Neural crest cell (in vitro differentiated cells): ENCODE measurements at regions not wholly inside any gene's neighbourhood (a gene's known extent, or its start where the extent isn't known, plus 50 kb on each side); places are given as distances from the start of the nearest gene placed in this dataset.

Source experiments
- DNase-seq: peaks from one replicate; pipeline ENCODE4 v3.0.0; 2021; ENCODE audit warnings: low read depth, mixed read lengths, low spot score
- H3K27ac Mint-ChIP-seq: one replicate; pipeline ENCODE4 v1.8.0; 2021; ENCODE audit warnings: mild to moderate bottlenecking, mixed read lengths; ENCODE audit not compliant: unreplicated experiment
- H3K27me3 Mint-ChIP-seq: 2 replicates; pipeline ENCODE4 v1.8.0; 2021; ENCODE audit warnings: low read depth, mild to moderate bottlenecking, mixed read lengths
- H3K36me3 Mint-ChIP-seq: 2 replicates; pipeline ENCODE4 v1.8.0; 2021; ENCODE audit warnings: low read depth, mild to moderate bottlenecking, mixed read lengths
- H3K4me1 Mint-ChIP-seq: 2 replicates; pipeline ENCODE4 v1.8.0; 2021; ENCODE audit warnings: mixed read lengths
- H3K4me3 Mint-ChIP-seq: one replicate; pipeline ENCODE4 v1.8.0; 2021; ENCODE audit warnings: mild to moderate bottlenecking, mixed read lengths
- H3K9me3 Mint-ChIP-seq: 2 replicates; pipeline ENCODE4 v1.8.0; 2021; ENCODE audit warnings: mixed read lengths
- CTCF ChIP-seq: fragments of 200-600 bp; sonication (generic); conservative IDR thresholded peaks from 2 replicates; pipeline ENCODE4 v1.5.0; 2021; ENCODE audit warnings: antibody characterized with exemption, mild to moderate bottlenecking

- Mint-ChIP-seq H3K4me3 (no peak overlapping the region), H3K9me3 (peaks cover 3% of the 10 kb centered on the region), H3K27ac (no peak overlapping the region), H3K4me1 (no peaks in the 10 kb centered on the region), H3K27me3 (no peaks in the 10 kb centered on the region), H3K36me3 (no peaks in the 10 kb centered on the region)
- no peak for DNase-seq
- no peak for TF ChIP-seq CTCF
Observed at GRCh38 chr5:52597625-52598024, 190.1 kb upstream of the ITGA1 start.

GRCh38 chr5:52598968-52599367, 188.7 kb upstream of the ITGA1 start:
- no peaks in the 10 kb centered on the region for H3K36me3 Mint-ChIP-seq
- no peak for DNase-seq
- no peak for TF ChIP-seq CTCF
- H3K4me1 Mint-ChIP-seq = no peaks in the 10 kb centered on the region
- H3K4me3 Mint-ChIP-seq = no peak overlapping the region
- H3K9me3 Mint-ChIP-seq = no peaks in the 10 kb centered on the region
- no peak overlapping the region for H3K27ac Mint-ChIP-seq
- H3K27me3 Mint-ChIP-seq = no peaks in the 10 kb centered on the region

GRCh38 chr5:52603778-52604554, 183.8 kb upstream of the ITGA1 start:
- no peaks in the 10 kb centered on the region for H3K36me3 Mint-ChIP-seq
- H3K9me3 Mint-ChIP-seq = peaks cover 2% of the 10 kb centered on the region
- no peak for DNase-seq
- H3K4me1 Mint-ChIP-seq = peaks cover 5% of the 10 kb centered on the region
- no peak overlapping the region for H3K4me3 Mint-ChIP-seq
- no peak for TF ChIP-seq CTCF
- H3K27me3 Mint-ChIP-seq = no peaks in the 10 kb centered on the region
- H3K27ac Mint-ChIP-seq = no peak overlapping the region

- peaks cover 5% of the 10 kb centered on the region for H3K4me1 Mint-ChIP-seq
- H3K9me3 Mint-ChIP-seq = peaks cover 5% of the 10 kb centered on the region
- no peak for DNase-seq
- no peak overlapping the region for H3K27ac Mint-ChIP-seq
- H3K4me3 Mint-ChIP-seq = no peak overlapping the region
- no peaks in the 10 kb centered on the region for H3K27me3 Mint-ChIP-seq
- TF ChIP-seq CTCF = no peak
- H3K36me3 Mint-ChIP-seq = no peaks in the 10 kb centered on the region
Observed at GRCh38 chr5:52605317-52606313, 182.1 kb upstream of the ITGA1 start.

- H3K36me3 Mint-ChIP-seq = no peaks in the 10 kb centered on the region
- DNase-seq = no peak
- no peak overlapping the region for H3K4me3 Mint-ChIP-seq
- H3K27me3 Mint-ChIP-seq = no peaks in the 10 kb centered on the region
- no peak overlapping the region for H3K27ac Mint-ChIP-seq
- H3K4me1 Mint-ChIP-seq = peaks cover 5% of the 10 kb centered on the region
- TF ChIP-seq CTCF = no peak
- peaks cover 5% of the 10 kb centered on the region for H3K9me3 Mint-ChIP-seq
Observed at GRCh38 chr5:52607227-52607824, 180.4 kb upstream of the ITGA1 start.
